ENCODE measurements at regions not wholly inside any gene's neighbourhood (a gene's known extent, or its start where the extent isn't known, plus 50 kb on each side); places are given as distances from the start of the nearest gene placed in this dataset.

DNA sequence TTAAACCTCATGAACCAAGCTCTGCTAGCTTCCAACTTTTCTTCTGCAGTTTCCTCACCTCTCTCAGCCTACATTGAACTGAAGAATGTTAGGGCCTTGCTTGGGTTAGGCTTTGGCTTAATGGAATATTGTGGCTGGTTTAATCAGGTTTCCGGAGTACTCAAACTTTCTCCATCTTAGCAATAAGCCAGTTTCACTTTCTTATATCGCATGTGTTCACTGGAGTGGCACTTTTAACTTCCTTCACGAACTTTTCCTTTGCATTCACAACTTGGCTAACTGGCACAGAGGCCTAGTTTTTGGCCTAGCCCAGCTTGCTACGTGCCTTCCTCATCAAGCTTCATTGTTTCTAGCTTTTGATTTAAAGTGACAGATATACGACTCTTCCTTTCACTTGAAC lies 81.0 kb upstream of the MAST4 start:
- DNase-seq, result no peak
- H3K4me1 ChIP-seq (ENCODE audit: insufficient read depth, low read length), result no peaks in the 10 kb centered on the region
- Mint-ChIP-seq H3K27me3 (no peaks in the 10 kb centered on the region), H3K27ac (no peak overlapping the region), H3K4me3 (no peak overlapping the region), H3K4me1 (ENCODE audit: low read depth) (no peaks in the 10 kb centered on the region), H3K9me3 (no peaks in the 10 kb centered on the region), H3K36me3 (ENCODE audit: low read depth) (no peaks in the 10 kb centered on the region)
- no peaks in the 10 kb centered on the region for H3K27me3 ChIP-seq (ENCODE audit: control insufficient read depth in 1 of 2, insufficient read depth in 2 of 2, low read length in 2 of 2)
- TF ChIP-seq, protein P1, sequence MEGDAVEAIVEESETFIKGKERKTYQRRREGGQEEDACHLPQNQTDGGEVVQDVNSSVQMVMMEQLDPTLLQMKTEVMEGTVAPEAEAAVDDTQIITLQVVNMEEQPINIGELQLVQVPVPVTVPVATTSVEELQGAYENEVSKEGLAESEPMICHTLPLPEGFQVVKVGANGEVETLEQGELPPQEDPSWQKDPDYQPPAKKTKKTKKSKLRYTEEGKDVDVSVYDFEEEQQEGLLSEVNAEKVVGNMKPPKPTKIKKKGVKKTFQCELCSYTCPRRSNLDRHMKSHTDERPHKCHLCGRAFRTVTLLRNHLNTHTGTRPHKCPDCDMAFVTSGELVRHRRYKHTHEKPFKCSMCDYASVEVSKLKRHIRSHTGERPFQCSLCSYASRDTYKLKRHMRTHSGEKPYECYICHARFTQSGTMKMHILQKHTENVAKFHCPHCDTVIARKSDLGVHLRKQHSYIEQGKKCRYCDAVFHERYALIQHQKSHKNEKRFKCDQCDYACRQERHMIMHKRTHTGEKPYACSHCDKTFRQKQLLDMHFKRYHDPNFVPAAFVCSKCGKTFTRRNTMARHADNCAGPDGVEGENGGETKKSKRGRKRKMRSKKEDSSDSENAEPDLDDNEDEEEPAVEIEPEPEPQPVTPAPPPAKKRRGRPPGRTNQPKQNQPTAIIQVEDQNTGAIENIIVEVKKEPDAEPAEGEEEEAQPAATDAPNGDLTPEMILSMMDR (IDR thresholded peaks at IDR 0.05), result no peak
- no peak overlapping the region for H3K4me3 ChIP-seq (ENCODE audit: low read length)
- H3K9me3 ChIP-seq (ENCODE audit: control insufficient read depth in 1 of 2, insufficient read depth in 1 of 2, low read length in 2 of 2), result no peaks in the 10 kb centered on the region
- H3K27ac ChIP-seq (ENCODE audit: low read depth in 1 of 2, low read length in 2 of 2), result no peak overlapping the region
- H3K36me3 ChIP-seq (ENCODE audit: insufficient read depth, low read length), result no peaks in the 10 kb centered on the region
- ATAC-seq (ENCODE audit: poor library complexity), result no peak
- intact Hi-C loops (cut with DNase I, micrococcal nuclease), result no loop called here
- ChIA-PET POLR2A (no interaction called here), CTCF (no interaction called here)

DNA sequence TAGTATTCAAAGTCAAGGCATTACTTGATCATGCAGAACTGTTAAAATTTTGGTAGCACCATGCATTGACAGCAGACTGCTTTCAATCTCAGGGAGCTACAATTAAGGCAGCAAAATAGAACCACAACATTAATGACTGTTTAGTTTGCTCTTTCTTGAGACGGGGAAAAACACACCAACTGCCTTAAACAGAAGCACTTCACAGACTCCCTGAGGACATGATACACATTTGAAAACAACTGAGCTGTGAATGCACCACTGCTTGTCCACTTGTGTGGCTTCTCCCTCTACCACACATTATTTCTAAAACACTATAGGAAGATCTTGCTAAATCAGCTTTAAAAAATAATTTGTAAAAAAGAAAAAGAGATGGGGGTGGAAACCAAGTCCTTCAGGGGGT lies 79.6 kb upstream of the MAST4 start:
- no peaks in the 10 kb centered on the region for H3K4me1 Mint-ChIP-seq (ENCODE audit: low read depth)
- no peak overlapping the region for H3K4me3 Mint-ChIP-seq
- H3K4me3 ChIP-seq (ENCODE audit: low read length), result no peak overlapping the region
- H3K27ac ChIP-seq (ENCODE audit: low read depth in 1 of 2, low read length in 2 of 2), result no peak overlapping the region
- no peaks in the 10 kb centered on the region for H3K27me3 Mint-ChIP-seq
- H3K9me3 Mint-ChIP-seq, result peaks cover 9% of the 10 kb centered on the region
- ATAC-seq (ENCODE audit: poor library complexity) (no peak), DNase-seq (no peak)
- H3K27ac Mint-ChIP-seq, result no peak overlapping the region
- no peaks in the 10 kb centered on the region for H3K36me3 ChIP-seq (ENCODE audit: insufficient read depth, low read length)
- peaks cover 0 to 6% of the 10 kb centered on the region in 2 experiments for H3K9me3 ChIP-seq (ENCODE audit: control insufficient read depth in 1 of 2, insufficient read depth in 1 of 2, low read length in 2 of 2)
- ChIA-PET POLR2A (no interaction called here), CTCF (no interaction called here)
- H3K36me3 Mint-ChIP-seq (ENCODE audit: low read depth), result no peaks in the 10 kb centered on the region
- no peaks in the 10 kb centered on the region for H3K4me1 ChIP-seq (ENCODE audit: insufficient read depth, low read length)
- TF ChIP-seq, protein P1 (IDR thresholded peaks at IDR 0.05), result no peak
- no peaks in the 10 kb centered on the region for H3K27me3 ChIP-seq (ENCODE audit: control insufficient read depth in 1 of 2, insufficient read depth in 2 of 2, low read length in 2 of 2)
- intact Hi-C loops (cut with DNase I, micrococcal nuclease), result no loop called here

DNA sequence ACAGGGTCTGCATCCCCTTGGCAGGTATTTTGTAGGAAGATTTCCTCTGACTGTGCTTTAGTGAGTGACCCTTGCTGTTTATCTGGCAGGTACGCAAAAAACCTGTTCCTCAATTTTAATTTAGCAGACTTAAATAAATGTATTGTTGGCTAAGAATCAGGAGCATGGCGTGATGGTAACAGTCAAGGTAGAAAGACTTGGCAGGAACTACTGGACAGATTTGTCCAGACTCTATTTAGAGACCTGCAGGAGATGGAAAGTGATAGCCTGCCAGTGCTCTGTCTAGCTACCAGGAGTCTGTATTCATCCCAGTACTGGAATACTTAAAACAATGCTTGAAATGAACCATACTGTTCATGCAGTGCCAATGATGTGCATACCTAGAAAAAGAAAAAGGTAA lies 78.8 kb upstream of the MAST4 start:
- no peaks in the 10 kb centered on the region for H3K36me3 Mint-ChIP-seq (ENCODE audit: low read depth)
- ATAC-seq (ENCODE audit: poor library complexity) (no peak), DNase-seq (no peak)
- Histone ChIP-seq H3K4me1 (ENCODE audit: insufficient read depth, low read length) (no peaks in the 10 kb centered on the region), H3K27me3 (ENCODE audit: control insufficient read depth in 1 of 2, insufficient read depth in 2 of 2, low read length in 2 of 2) (no peaks in the 10 kb centered on the region), H3K27ac (ENCODE audit: low read depth in 1 of 2, low read length in 2 of 2) (no peak overlapping the region), H3K36me3 (ENCODE audit: insufficient read depth, low read length) (no peaks in the 10 kb centered on the region), H3K4me3 (ENCODE audit: low read length) (no peak overlapping the region), H3K9me3 (ENCODE audit: control insufficient read depth in 1 of 2, insufficient read depth in 1 of 2, low read length in 2 of 2) (peaks cover 0 to 6% of the 10 kb centered on the region in 2 experiments)
- H3K27me3 Mint-ChIP-seq, result no peaks in the 10 kb centered on the region
- no peak overlapping the region for H3K27ac Mint-ChIP-seq
- intact Hi-C loops (cut with DNase I, micrococcal nuclease), result no loop called here
- TF ChIP-seq, protein P1 (IDR thresholded peaks at IDR 0.05), result no peak
- peaks cover 9% of the 10 kb centered on the region for H3K9me3 Mint-ChIP-seq
- CTCF ChIA-PET, result no interaction called here
- H3K4me1 Mint-ChIP-seq (ENCODE audit: low read depth), result no peaks in the 10 kb centered on the region
- POLR2A ChIA-PET, result no interaction called here
- H3K4me3 Mint-ChIP-seq, result no peak overlapping the region
